ENCODE measurements at regions not wholly inside any gene's neighbourhood (a gene's known extent, or its start where the extent isn't known, plus 50 kb on each side); places are given as distances from the start of the nearest gene placed in this dataset.
"Not testable (repeated sequence)": the region's sequence is repeated elsewhere in the genome, so short reads cannot be mapped to it uniquely, and the experiment has no call there.

DNA sequence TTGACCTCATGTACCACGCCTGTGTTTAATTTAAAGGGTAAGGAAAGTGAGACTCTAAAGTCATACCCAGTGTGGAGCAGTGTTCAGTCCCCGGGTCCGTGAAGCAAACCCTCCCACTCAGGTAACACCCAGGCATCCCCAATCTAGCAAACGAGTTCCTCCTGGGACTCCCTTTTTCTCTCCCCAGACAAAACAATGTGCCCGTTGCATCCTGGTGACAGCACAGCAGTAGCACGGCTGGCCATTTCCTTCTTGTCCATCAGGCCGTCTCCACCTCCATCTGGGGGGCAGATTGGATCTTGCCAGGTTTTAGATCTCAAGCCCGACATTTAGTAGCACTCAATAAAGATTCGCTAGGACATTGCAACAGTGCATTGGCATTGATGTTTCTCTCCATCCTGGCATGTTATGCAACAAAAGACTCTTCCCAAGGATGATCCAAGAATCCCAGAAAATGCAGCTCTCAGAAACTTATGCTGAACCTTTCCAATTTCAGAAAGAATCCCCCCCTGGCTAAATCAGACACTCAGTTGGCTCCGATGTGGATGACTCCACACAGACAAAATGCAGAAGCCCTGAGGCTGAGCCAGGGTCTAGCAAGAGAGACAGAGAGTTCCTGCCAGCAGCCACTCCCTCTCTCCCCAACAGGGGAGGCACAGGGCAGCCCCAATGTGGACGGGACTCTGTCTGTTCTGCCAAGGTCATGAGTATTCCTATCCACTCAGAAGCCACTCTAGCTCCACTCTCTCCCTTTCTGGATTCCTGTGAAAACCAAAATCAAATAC lies 274.5 kb upstream of the MGMT start:
- DNase-seq (ENCODE audit: extremely low read depth, low read depth): no peak

DNA sequence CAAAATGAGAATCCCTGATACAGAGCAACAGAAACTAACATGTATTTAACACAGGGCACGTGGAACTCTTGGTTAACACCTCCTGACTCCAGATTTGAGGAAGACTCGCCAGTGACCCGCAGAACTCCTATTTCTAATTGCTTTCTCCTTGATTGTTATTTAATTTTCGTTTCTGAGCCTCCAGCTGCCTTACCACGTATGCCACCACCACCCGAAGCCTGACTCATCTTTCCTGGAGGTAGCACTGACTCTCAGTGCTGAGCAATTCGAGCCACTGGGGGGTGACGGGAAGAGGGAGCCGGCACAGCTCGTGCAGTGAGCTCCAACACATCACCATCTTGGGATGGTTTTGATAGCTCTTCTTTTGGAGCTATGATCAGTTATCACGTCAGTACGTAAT lies 273.9 kb upstream of the MGMT start:
- no peak for DNase-seq (ENCODE audit: extremely low read depth, low read depth)

- no peak for DNase-seq (ENCODE audit: extremely low read depth, low read depth)
Measured at GRCh38 chr10:129194181-129194870, 272.7 kb upstream of the MGMT start.

DNA sequence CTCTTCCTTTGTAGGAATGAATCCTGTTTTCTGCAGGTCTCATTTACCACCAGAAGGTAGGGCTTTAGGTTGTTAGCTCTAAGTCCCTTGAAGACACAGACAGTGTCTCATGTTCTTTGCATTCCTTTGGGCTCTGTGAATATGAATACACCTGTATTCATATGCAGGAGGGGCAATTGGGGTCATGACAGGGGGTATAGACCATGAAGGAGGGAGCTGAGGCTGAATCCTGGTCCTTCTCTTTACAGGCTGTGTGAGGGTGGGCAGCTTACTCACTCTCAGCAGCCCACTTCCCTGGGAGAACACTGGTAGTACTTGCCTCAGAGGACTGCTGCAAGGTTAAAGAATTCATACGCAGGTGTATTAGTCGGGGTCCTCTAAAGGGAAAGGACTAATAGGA lies 267.2 kb upstream of the MGMT start:
- no peak for DNase-seq (ENCODE audit: extremely low read depth, low read depth)

DNA sequence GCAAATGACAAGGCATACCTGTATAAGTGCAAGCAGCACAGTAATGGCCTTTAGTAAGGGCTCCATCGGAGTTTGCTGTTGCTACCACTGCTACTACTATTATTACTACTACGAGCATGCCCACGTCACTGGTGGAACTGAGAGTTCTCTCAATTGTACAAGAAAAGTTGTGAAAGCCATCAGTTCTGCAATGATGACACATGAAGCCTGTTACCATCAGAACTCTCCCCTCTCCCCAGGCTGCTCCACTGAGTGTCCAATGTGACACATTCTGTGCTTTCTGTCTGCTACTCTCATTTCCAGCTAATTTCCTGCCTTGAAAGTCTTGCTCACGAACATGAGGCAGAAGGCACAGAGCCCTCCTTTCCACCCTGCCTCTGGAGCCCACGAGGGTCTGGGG lies 263.2 kb upstream of the MGMT start:
- DNase-seq (ENCODE audit: extremely low read depth, low read depth): no peak

- no peak for DNase-seq (ENCODE audit: extremely low read depth, low read depth)
Measured at GRCh38 chr10:129207297-129207696, 259.7 kb upstream of the MGMT start.

DNA sequence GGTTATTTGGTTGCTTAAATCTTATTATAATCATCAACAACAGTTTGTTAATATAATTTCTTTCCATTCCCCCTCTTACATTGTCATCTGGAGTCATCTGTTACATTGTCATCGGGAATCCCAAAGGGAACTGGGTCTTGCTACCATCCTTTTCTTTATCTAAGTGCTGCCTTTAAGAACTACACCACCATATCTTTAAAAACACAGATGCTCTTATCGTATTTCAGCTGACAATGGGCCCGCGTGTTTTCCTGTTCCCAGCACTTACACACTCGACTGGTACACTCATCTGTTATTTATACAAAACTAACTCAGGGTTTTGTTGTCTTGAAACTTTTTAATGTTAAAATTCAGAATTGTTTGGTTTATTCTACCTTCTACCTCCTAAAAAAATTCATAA lies 256.2 kb upstream of the MGMT start:
- no peak for DNase-seq (ENCODE audit: extremely low read depth, low read depth)

GRCh38 chr10:129213256-129213655 lies 253.8 kb upstream of the MGMT start:
- DNase-seq (ENCODE audit: extremely low read depth, low read depth): no peak

DNA sequence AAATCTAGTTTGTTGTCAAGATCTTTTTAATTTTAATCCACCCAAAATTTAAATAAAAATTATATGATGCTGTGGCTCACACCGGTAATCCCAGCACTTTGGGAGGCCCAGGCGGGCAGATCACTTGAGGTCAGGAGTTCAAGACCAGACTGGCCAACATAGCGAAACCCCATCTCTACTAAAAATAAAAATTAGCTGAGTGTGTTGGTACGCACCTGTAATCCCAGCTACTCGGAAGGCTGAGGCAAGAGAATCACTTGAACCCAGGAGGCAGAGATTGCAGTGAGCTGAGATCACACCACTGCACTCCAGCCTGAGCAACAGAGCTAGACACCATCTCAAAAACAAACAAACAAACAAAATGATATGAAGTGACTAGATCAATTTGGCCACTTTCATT lies 253.0 kb upstream of the MGMT start:
- not testable (repeated sequence) for DNase-seq (ENCODE audit: extremely low read depth, low read depth)

DNA sequence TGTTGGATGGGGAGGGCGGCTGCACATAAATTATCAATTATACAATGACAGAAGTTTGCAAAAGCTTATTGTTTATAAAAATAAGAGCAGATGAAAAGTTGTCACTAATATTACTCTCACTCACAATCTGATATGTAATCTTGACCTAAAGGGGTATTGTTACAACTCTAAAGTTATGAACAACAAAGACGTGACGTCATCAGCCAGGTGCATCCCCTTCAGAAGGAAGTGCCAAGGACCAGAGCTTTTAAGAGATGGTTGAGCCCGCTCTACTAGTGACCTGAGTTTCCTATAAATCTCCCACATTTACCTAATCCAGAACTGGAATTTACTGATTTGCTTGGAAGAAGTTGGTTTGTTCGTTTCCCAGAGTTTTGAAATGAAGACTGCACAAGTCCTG lies 247.7 kb upstream of the MGMT start:
- DNase-seq (ENCODE audit: extremely low read depth, low read depth): no peak

DNA sequence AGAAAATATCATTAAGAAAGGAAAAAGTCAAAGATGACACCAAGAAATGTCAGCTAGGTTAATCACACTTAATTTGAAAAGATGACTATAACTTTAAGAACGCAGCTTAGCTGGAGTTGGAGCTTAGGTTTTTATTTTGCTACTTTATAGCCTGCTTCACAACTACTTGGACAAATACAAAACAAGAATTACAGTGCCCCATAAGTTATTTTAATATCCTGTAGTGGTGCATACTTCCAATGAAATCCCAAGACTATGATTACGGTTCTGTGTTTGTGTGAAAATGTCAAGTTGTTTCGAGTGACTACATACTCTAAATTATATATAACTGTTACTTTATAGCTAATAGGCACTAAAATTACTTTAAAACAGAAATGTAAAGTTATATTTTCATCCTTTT lies 244.6 kb upstream of the MGMT start:
- DNase-seq (ENCODE audit: extremely low read depth, low read depth): no peak

- DNase-seq (ENCODE audit: extremely low read depth, low read depth): no peak
Measured at GRCh38 chr10:129223363-129223762, 243.7 kb upstream of the MGMT start.

DNA sequence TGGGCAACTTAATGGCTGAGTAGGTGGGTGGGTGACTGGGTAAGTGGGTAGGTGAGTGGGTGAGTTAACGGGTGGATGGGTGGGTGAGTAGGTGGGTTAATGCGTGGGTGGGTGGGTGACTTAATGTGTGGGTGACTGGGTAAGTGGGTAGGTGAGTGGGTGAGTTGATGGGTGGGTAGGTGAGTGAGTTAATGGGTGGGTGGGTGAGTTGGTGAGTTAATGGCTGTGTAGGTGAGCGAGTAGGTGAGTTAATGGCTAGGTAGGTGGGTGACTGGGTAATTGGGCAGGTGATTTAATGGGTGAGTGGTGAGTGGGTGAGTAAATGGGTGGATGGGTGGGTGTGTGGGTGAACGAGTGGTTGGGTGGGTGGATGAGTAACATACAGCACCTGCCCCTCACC lies 243.0 kb upstream of the MGMT start:
- DNase-seq (ENCODE audit: extremely low read depth, low read depth): no peak

DNA sequence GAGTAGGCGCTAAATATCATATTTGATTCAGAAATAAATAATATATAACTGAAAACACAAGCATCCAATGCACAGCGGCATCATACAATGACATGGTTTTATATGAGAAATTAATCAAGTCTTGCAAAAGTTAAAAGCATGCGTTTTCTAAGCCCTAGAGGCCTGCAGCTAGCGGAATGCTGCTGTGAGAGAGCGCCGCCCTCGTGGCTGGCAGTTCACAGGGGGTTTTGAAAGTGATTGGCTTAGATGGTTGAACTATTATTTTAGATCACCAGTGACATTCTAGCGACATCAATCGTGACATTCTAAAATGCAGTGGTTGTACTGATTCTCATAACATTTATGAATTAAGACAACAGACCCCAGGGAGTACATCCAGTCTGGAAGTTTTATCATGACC lies 235.2 kb upstream of the MGMT start:
- DNase-seq (ENCODE audit: extremely low read depth, low read depth): no peak

GRCh38 chr10:129233351-129234148 lies 233.5 kb upstream of the MGMT start:
- DNase-seq (ENCODE audit: extremely low read depth, low read depth): no peak

GRCh38 chr10:129236274-129236691 lies 230.8 kb upstream of the MGMT start:
- no peak for DNase-seq (ENCODE audit: extremely low read depth, low read depth)

DNA sequence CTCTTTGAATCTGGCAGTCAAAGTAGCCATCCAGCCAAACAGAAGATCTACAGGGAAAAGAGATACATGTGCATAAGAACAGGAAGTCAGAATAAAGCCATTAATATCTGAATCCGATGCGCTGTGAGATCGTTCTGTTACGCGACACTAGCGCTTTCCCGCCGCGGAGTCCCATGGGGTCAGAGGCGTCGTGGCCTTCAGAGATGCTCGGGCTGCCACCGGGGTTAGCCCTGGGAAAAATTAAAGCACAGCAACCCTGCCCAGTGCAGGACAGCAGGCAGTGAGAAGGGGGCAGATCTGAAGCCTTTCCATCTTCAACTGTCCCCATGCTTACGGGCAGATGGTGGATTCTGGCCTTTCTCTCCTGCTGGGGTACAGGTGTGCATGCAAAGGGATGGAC lies 225.6 kb upstream of the MGMT start:
- no peak for DNase-seq (ENCODE audit: extremely low read depth, low read depth)

GRCh38 chr10:129244298-129244697 lies 222.7 kb upstream of the MGMT start:
- no peak for DNase-seq (ENCODE audit: extremely low read depth, low read depth)

- no peak for DNase-seq (ENCODE audit: extremely low read depth, low read depth)
Measured at GRCh38 chr10:129244757-129245156, 222.3 kb upstream of the MGMT start.

GRCh38 chr10:129253161-129253864 lies 213.7 kb upstream of the MGMT start:
- DNase-seq (ENCODE audit: extremely low read depth, low read depth): no peak

DNA sequence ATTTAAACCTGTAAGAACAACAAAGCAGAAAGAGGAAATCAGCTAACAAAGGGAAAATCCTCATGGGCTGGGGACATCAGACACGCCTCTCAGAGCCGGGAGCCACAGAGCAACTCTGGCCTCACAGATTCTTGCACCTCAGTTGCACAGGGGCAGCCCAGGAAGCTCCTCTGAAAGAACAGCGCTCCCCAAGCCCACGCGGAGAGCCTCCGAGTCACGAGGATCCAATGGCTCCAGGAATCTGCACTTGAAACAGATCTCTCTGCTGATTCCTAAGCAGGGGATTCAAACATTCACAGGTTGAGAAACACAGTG lies 213.2 kb upstream of the MGMT start:
- DNase-seq (ENCODE audit: extremely low read depth, low read depth): no peak
